GM18517 (cell line): ENCODE measurements at regions not wholly inside any gene's neighbourhood (a gene's known extent, or its start where the extent isn't known, plus 50 kb on each side); places are given as distances from the start of the nearest gene placed in this dataset.
"Not testable (repeated sequence)": the region's sequence is repeated elsewhere in the genome, so short reads cannot be mapped to it uniquely, and the experiment has no call there.

Experiments
- ATAC-seq: cut with Tn5 transposase; IDR thresholded peaks from one replicate; pipeline ENCODE4 v1.9.1; 2021; ENCODE audit warnings: mild to moderate bottlenecking, moderate library complexity; ENCODE audit not compliant: unreplicated experiment

- ATAC-seq, result no peak
These were observed 84.2 kb upstream of the ARG1 start for GRCh38 chr6:131488780-131489179.

- no peak for ATAC-seq
These were observed 82.6 kb upstream of the ARG1 start for GRCh38 chr6:131490441-131490840.

GRCh38 chr6:131492932-131493573, 80.0 kb upstream of the ARG1 start:
- no peak for ATAC-seq

- not testable (repeated sequence) for ATAC-seq
These were observed 68.6 kb upstream of the ARG1 start for GRCh38 chr6:131504387-131504786.

GRCh38 chr6:131510094-131510493, 62.9 kb upstream of the ARG1 start:
- peak; percentile 67 for ATAC-seq

- no peak for ATAC-seq
These were observed 62.4 kb upstream of the ARG1 start for GRCh38 chr6:131510591-131510990.

GRCh38 chr6:131519670-131520436, 53.2 kb upstream of the ARG1 start:
- peak; percentile 92 for ATAC-seq
